Spinal cord (tissue), 9 donors: ENCODE measurements at regions not wholly inside any gene's neighbourhood (a gene's known extent, or its start where the extent isn't known, plus 50 kb on each side); places are given as distances from the start of the nearest gene placed in this dataset.
A peak's percentile ranks its signal among the peaks of the same experiment; 100 is the strongest.

Source experiments
- DNase-seq, 6 donors: peaks; one replicate each; pipeline versions ENCODE4 v3.0.0 to v3.0.0-alpha.2; 2013 to 2015; ENCODE audit warnings: low spot score in 6 of 6, low read depth in 4 of 6
- H3K27ac ChIP-seq: one replicate; pipeline ENCODE4 v1.5.1; 2013; ENCODE audit warnings: low read depth, low read length, control low read depth
- H3K27me3 ChIP-seq: one replicate; pipeline ENCODE4 v1.6.1; 2013; ENCODE audit warnings: low read length; ENCODE audit not compliant: control insufficient read depth, insufficient read depth
- H3K36me3 ChIP-seq: one replicate; pipeline ENCODE4 v1.6.1; 2013; ENCODE audit warnings: low read length; ENCODE audit not compliant: control insufficient read depth, insufficient read depth
- H3K4me1 ChIP-seq: one replicate; pipeline ENCODE4 v1.6.1; 2013; ENCODE audit warnings: low read length; ENCODE audit not compliant: control insufficient read depth, insufficient read depth
- H3K4me3 ChIP-seq: one replicate; pipeline ENCODE4 v1.5.1; 2013; ENCODE audit warnings: low read depth, low read length, control low read depth
- H3K9me3 ChIP-seq: one replicate; pipeline ENCODE4 v1.6.1; 2013; ENCODE audit warnings: low read length; ENCODE audit not compliant: control insufficient read depth, insufficient read depth
- WGBS: methylation state at CpG from one replicate; pipeline ENCODE4 v1.1.5; 2013; ENCODE audit warnings: missing lambda C conversion rate; ENCODE audit not compliant: insufficient coverage; 5-methylcytosine and 5-hydroxymethylcytosine counted together
- donor health status: healthy.

DNA sequence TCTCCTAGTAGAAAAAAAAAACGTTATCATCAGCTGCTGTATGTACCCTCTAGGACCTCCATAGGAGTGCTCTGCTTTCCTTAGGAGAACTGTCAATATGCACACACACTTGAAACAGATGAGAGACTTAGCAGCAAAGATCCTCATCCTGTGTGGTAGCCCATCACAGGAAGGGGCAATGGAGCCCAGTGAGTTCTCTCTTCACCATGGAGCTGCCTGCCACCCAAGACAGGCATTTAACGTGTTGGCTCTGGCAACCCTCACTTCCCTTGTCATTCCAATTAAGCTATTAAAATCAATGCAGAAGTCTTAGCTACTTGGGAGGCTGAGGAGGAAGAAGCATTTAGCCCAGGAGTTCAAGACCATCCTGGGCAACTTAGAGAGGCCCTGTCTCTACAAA, 64.8 kb upstream of the PLEKHA5 start:
- no peaks in the 10 kb centered on the region for H3K9me3 ChIP-seq
- no peak for DNase-seq
- no peaks in the 10 kb centered on the region for H3K4me1 ChIP-seq
- 40% methylated on average over 1 of the region's 2 CpGs for WGBS
- no peak overlapping the region for H3K4me3 ChIP-seq
- no peaks in the 10 kb centered on the region for H3K27me3 ChIP-seq
- no peak overlapping the region for H3K27ac ChIP-seq
- H3K36me3 ChIP-seq = no peaks in the 10 kb centered on the region

DNA sequence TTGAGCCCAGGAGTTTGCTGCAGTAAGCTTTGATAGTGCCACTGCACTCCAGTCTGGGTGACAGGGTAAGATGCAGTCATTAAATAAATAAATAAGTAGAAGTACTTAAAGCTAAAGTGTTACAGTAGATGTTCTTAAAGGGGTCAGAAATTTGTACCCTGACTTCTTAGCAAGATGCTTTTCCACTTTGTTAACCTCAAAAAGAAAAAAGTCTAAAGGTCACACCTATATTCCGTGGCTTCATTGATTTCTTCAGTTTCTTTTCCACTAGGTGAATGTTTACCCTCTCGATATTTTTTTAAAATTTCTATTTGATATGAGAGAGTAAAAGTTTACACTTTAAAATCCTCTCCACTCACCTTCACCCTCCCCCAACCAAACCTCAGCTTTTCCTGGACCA, 64.3 kb upstream of the PLEKHA5 start:
- H3K36me3 ChIP-seq = no peaks in the 10 kb centered on the region
- WGBS = no CpG with 5 or more reads among the region's 2 CpGs
- no peak for DNase-seq

DNA sequence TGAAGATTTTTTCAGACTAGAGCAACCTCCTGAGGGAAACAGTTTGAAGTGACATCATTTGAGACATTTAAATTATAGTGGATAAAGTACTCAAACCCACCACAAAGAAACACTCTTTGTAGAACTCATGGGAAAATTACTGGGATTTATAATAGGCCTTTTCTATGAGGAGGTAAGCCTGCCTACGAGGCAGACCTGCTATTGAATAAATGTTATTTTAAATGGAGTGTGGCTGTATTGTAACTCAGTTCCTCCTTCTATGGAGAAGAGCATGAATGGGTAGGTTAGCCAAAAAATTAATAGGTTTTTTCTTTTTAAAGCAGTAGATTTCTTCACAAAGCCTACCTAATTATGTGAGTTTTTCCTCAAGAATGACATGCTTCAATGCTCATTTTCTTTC, 63.7 kb upstream of the PLEKHA5 start:
- Histone ChIP-seq H3K4me3 (no peak overlapping the region), H3K4me1 (no peaks in the 10 kb centered on the region), H3K27me3 (no peaks in the 10 kb centered on the region), H3K36me3 (no peaks in the 10 kb centered on the region), H3K9me3 (no peaks in the 10 kb centered on the region), H3K27ac (no peak overlapping the region)
- DNase-seq = no peak
- WGBS = no CpG with 5 or more reads among the region's 1 CpG

More for the DNA sequence above, 64.3 kb upstream of the PLEKHA5 start:
- H3K9me3 ChIP-seq = no peaks in the 10 kb centered on the region
- no peaks in the 10 kb centered on the region for H3K27me3 ChIP-seq
- no peaks in the 10 kb centered on the region for H3K4me1 ChIP-seq
- H3K27ac ChIP-seq = no peak overlapping the region
- no peak overlapping the region for H3K4me3 ChIP-seq

DNA sequence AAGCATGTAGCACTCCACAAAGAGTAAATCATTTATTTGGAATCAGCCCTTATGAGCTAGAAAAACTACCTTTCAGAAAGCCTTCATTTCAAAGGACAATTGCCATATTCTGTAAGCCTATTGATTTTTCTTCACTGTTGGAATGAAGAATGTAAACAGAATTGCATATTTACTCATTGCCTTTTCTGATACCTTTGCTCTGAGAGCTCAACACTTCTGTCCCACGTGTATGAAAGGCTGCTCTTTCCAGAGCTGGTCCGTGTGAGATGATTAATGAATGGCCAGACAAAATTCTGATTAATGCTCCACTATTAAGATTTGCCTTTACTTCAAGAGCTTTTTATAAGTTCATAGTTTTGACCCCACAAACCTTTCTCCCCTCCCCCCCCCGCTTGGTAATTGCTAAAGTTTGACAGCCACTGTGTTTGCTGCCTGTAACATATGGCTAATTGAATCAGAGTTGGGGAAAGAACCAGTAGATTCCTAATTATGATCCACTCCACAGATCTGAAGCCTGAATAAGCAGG, 63.0 kb upstream of the PLEKHA5 start:
- Histone ChIP-seq H3K9me3 (no peaks in the 10 kb centered on the region), H3K4me3 (no peak overlapping the region), H3K27me3 (no peaks in the 10 kb centered on the region), H3K27ac (no peak overlapping the region), H3K4me1 (no peaks in the 10 kb centered on the region), H3K36me3 (no peaks in the 10 kb centered on the region)
- peak in 1 of 6 donors; percentile 12 for DNase-seq
- WGBS = 60% methylated on average over 1 of the region's 3 CpGs

DNA sequence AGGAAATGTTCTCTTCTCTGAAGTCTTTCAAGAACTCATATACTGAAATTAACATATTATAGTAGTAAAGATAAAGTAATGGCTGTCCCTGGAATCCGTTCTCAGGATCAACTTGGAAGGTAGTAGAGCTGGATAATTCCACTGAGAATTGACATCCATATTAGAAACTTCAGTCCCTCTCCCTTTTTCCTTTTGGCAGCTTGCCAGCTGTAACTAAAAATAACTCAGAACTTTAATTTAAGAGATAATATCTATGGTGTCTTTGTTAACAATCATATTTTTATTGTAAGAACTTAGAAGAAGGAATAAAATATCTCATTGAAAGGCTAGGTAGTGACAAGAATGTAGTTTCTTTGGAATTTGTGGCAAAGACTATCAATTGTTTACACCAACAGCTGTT, 61.4 kb upstream of the PLEKHA5 start:
- Histone ChIP-seq H3K4me1 (no peaks in the 10 kb centered on the region), H3K36me3 (no peaks in the 10 kb centered on the region), H3K4me3 (no peak overlapping the region), H3K27me3 (no peaks in the 10 kb centered on the region), H3K27ac (no peak overlapping the region), H3K9me3 (no peaks in the 10 kb centered on the region)
- DNase-seq = no peak
- no CpG with 5 or more reads among the region's 1 CpG for WGBS

DNA sequence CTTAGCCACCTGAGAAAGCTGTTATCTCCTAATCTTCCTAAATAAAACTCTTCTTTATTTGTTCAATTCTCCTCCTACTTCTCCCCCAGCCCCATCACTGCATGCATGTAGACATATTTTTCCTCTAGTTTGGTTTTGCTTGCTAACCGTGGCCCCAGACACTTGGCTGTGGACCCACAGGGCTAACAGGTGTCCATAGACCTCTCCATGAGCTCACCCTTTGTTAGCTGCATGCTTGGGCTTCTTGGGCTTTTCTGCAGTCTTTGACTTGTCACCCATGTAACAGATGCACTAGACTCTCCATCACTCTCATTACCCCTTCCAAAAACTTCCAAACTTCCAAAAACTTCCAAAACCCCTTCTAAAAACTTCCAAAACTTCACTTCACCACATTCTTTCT, 59.2 kb upstream of the PLEKHA5 start:
- H3K27me3 ChIP-seq = no peaks in the 10 kb centered on the region
- DNase-seq = no peak
- H3K36me3 ChIP-seq = no peaks in the 10 kb centered on the region
- 100% methylated on average over 1 of the region's 1 CpG for WGBS
- H3K4me3 ChIP-seq = no peak overlapping the region
- no peak overlapping the region for H3K27ac ChIP-seq
- H3K4me1 ChIP-seq = no peaks in the 10 kb centered on the region
- no peaks in the 10 kb centered on the region for H3K9me3 ChIP-seq

DNA sequence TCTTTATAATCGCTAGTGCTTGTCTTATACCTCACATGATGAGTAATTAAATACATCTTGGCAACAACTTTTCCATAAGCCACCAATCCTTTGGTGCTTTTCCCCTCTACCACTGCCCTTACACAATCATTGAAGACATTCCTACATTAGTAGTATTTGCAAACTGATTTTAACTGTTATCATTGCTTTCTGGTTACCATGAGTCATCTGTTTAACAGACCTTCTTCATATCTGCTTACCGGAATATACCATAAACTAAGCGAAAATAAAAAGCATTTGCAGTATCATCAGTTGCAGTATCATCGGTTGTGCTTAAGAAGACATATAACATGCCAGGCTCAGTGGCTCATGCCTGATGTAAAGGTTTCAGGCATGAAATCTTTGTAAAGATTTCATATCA, 54.8 kb upstream of the PLEKHA5 start:
- Histone ChIP-seq H3K4me1 (no peaks in the 10 kb centered on the region), H3K36me3 (no peaks in the 10 kb centered on the region), H3K27ac (no peak overlapping the region), H3K9me3 (no peaks in the 10 kb centered on the region), H3K4me3 (no peak overlapping the region), H3K27me3 (no peaks in the 10 kb centered on the region)
- WGBS = no CpG with 5 or more reads among the region's 4 CpGs
- no peak for DNase-seq

DNA sequence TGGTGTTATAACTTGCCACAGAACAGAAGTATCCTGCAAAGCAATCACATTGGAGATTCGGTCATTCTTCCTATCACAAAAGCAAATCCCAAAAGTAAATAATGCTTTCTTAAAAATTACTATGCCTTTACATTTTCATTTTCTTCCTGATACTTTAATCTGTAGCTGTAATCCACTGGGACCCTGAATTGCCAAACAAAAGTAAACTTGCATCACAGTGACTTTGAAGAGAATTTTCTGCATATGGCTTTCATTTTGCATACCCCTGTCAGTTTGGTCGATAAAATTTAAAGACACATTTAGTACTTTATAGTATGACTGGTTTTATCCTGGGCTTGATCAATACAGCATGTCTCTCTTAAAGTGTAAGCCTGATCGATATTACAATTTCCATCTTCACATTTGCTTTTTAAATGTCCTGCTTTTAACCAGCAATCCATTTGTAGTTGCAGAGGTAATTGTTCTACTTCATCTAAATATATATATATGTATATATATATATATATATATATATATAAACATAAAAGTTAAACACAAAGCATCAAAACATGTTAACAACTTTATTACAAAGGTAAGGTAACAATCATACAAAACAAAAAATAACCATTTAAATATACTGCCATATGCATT, 53.7 kb upstream of the PLEKHA5 start:
- no peak overlapping the region for H3K4me3 ChIP-seq
- no peaks in the 10 kb centered on the region for H3K27me3 ChIP-seq
- no peaks in the 10 kb centered on the region for H3K9me3 ChIP-seq
- no peaks in the 10 kb centered on the region for H3K36me3 ChIP-seq
- no peaks in the 10 kb centered on the region for H3K4me1 ChIP-seq
- no peak overlapping the region for H3K27ac ChIP-seq
- DNase-seq = no peak
- 93% methylated on average over 2 of the region's 3 CpGs for WGBS
